Non-pigmented ciliary epithelial cell (primary cell): ENCODE measurements at regions not wholly inside any gene's neighbourhood (a gene's known extent, or its start where the extent isn't known, plus 50 kb on each side); places are given as distances from the start of the nearest gene placed in this dataset.

Experiments
- DNase-seq: peaks from one replicate; pipeline ENCODE4 v3.0.0-alpha.2; 2010; ENCODE audit warnings: low read depth

- no peak for DNase-seq
Observed at GRCh38 chr2:11953258-11953657, 206.8 kb downstream of the LPIN1 start.

DNA sequence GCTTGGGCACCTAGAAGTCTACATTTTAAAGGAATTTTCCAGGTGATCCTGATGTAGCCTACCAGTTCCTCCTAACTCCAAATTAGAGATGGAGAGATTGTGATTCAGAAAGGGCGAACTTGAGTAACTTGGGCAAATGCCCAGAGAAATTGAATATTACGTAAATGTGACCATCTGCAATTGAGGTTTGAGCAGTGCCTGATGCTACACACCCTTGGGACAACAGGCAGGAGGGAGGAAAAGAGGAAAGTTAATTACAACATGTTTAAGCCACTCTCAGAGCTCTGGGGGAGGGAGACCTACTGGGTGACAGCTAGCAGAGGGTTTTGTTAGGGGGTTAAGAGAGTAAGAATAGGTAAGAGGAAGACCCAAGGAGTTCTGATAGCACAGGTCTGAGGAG, 208.9 kb downstream of the LPIN1 start:
- DNase-seq, result no peak

GRCh38 chr2:11955884-11956291, 209.5 kb downstream of the LPIN1 start:
- no peak for DNase-seq

- no peak for DNase-seq
Observed at GRCh38 chr2:11962707-11963328, 216.4 kb downstream of the LPIN1 start.

DNA sequence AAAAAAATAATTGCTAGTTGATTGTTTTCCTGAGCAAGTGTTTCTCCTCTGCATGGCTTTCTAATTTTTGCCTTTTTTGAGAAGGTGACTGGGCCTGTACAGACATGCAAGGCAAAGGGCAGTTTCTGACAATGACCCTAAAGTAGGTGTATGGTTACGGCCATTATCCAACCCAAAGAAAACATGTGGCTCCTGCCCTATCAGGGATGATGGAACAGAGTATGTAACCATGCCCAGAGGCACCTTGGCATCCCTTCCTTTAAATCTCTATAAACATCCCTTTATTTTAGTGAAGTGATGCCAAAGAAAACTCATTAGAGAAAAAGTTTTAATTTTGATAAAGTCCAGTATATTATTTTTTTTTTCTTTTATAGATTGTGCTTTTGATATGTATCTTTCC, 217.5 kb downstream of the LPIN1 start:
- DNase-seq, result no peak

DNA sequence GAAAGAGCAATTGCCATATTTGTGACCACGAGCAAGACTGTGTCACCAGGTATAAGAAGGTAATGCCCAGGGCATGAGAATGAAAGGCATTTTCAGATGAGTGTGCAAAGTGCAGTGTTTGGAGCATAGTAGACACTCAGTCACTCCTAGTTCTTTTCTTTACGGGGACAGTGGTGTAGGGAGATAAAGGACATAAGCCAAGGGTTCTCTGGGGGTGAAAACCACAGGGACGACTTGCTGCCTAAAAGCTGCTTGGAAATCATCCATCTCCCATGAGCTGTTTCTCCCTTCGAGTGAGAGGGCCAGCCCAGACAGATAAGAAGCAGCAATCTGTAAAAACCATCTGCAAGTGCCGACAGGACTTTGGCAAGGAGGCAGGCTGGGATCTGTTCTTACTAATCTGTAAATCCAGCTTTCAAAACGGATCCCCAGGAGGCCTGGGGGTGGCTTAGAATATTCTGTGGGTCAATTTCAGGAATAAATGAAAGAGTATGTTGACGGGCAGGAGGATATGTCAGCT, 221.6 kb downstream of the LPIN1 start:
- DNase-seq, result no peak

- no peak for DNase-seq
Observed at GRCh38 chr2:11968521-11968920, 222.1 kb downstream of the LPIN1 start.

DNA sequence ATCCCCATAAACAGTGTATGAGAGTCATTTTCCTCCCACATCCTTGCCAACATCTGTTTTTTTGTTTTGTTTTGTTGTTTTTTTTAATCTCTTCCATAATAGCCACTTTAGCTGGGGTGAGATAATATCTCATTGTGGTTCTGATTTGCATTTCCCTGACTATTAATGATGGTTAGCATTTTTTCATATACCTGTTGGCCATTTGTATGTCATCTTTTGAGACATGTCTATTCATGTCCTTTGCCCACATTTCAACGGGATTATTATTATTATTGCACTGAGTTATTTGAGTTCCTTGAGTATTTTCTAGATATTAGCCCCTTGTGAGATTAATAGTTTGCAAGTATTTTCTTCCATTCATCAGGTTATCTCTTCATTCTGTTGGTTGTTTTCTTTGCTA, 223.3 kb downstream of the LPIN1 start:
- no peak for DNase-seq

DNA sequence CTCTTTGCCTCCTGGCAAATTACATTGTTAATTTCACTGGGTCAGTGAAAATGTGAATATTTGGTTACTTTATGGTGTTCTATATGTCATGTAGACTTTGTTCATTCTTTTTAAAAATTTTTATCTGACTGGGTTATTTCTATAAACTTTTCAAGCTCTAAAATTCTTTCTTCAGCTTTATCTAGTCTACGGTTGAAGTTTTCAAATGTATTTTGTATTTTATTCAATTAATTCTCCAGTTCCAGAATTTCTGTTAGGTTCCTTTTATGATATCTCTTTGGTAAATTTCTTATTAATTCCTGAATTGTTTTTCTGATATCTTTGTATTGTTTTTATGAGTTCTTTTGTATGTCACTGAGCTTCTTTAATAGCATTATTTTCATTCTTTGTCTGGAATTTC, 228.1 kb downstream of the LPIN1 start:
- no peak for DNase-seq

GRCh38 chr2:11975373-11975772, 228.9 kb downstream of the LPIN1 start:
- DNase-seq, result no peak

DNA sequence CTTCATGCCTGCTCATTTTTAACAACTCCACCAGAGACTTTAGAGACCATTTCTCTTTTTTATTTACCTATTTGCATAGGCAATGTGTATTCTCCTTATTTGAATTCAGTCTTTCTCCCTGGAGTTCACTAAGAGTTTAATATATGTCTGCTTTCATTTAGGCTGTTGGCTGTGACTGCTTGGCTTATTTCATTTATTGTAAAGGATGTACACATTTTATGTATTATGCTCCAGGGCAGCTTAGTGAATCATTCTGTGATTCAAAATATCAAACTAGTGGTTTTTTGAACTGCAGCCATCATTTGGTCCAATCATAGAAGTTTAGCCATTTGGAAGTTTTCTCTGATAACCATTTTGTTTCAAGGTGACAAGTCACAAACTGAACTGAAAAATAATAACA, 229.6 kb downstream of the LPIN1 start:
- DNase-seq, result no peak

- DNase-seq, result no peak
Observed at GRCh38 chr2:11977766-11978524, 231.5 kb downstream of the LPIN1 start.

GRCh38 chr2:11980809-11981208, 234.4 kb downstream of the LPIN1 start:
- no peak for DNase-seq

- no peak for DNase-seq
Observed at GRCh38 chr2:11983401-11983800, 237.0 kb downstream of the LPIN1 start.

DNA sequence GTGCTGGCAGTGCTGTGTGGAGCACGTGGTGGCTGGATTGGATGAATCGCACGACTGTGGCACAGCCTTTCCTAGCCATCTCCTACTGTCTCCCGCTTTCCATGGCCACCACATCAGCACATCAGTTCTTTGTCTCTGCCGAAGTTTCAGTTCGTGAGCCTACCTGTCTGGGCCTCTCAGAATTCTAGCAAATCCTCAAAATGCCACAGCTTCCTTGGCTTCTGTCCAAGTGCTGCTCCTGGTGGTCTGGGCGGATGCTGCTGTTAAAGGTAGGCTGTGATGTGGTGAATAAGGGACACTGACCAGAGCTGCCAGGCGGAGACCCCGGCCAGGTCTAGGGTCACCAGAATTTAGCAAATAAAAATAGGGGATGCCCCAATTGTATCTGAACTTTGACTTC, 237.4 kb downstream of the LPIN1 start:
- DNase-seq, result no peak

GRCh38 chr2:11984316-11985158, 238.1 kb downstream of the LPIN1 start:
- no peak for DNase-seq

DNA sequence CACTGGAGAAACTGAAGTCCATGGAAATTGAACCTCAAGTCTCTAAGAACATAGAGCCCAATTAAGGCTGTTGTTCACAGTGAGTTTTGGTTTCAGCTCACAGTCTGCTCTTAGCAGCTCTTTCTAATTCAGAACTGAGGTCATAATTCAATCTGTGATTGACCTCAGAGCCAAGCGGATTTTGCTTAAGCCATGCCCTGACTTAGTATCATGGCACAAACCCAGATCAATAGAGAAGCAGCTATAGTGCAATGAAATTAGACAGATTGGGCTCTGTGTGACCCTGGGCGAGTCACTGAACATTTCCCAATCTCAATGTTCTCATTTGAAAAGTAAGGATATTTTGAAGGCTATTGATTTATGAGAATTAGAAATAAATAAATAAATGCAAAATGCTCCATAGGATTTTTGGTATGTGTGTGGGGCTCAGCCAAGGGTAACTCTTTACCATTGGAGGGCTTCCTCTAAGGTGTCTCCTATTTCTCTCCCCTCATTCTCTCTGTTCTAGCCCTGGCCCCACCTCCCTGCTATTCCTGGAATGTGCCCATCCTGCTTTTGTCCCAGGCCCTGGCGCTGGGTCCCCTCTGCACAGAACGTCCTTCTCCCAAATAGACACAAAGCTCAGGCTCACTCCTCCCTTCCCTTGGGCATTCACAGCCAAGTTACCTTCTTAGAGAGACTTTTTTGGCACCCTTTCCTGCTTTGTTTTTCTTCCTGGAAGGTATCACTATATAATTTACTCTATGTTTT, 239.6 kb downstream of the LPIN1 start:
- no peak for DNase-seq

- DNase-seq, result no peak
Observed at GRCh38 chr2:11987151-11987550, 240.7 kb downstream of the LPIN1 start.

- no peak for DNase-seq
Observed at GRCh38 chr2:11988691-11989353, 242.4 kb downstream of the LPIN1 start.

DNA sequence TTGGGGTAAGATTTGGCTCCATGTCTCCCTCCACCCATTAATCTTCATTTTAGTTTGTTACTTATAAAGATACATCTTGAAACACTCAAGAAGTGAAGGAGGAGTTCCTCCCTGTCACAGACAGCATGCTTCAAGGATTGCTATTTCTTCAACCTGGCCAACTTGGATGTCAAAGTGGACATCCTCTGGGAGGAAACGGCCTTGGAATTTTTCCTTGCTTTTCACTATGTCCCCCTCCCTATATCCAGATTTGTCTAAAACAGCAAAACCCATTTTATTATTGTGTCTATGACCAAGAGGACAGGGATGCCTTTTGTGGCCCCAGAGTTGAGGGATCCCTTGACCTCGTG, 242.9 kb downstream of the LPIN1 start:
- no peak for DNase-seq

GRCh38 chr2:11990576-11990975, 244.1 kb downstream of the LPIN1 start:
- no peak for DNase-seq

DNA sequence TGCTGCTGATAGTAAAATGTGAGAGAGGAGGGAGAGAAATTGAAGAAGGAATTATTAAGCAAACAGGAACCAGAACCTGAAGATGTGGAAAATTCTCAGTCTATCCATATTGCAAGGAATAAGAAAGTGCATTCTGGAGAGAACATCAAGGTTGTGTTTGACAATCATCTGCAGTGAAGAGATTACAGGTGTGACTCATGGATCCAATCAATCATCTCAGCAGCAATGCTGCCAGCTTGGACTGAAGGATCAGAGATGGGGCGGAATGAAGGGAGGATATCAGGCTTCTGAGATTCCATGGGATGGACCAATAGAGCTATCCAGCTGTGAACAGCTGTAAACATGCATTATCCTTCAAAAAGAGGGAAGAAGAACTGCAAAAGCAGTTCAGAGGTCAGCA, 247.3 kb downstream of the LPIN1 start:
- no peak for DNase-seq
